ENCODE measurements at regions not wholly inside any gene's neighbourhood (a gene's known extent, or its start where the extent isn't known, plus 50 kb on each side); places are given as distances from the start of the nearest gene placed in this dataset.

- no peak for TF ChIP-seq POLR2AphosphoS5 (IDR thresholded peaks at IDR 0.05; ENCODE audit: low read depth, low read length)
- no peak for TF ChIP-seq POLR2A (IDR thresholded peaks at IDR 0.05; ENCODE audit: low read depth, low read length)
Observed at GRCh38 chr5:125152461-125153189, 406.2 kb upstream of the ZNF608 start.

Measured in GM12892 (cell line).